K562 (cell line): ENCODE measurements at regions not wholly inside any gene's neighbourhood (a gene's known extent, or its start where the extent isn't known, plus 50 kb on each side); places are given as distances from the start of the nearest gene placed in this dataset.

Experiments
- JUN ChIP-seq, 2 experiments: sonication (generic) in 1 of 2; formaldehyde crosslinking in 1 of 2; IDR thresholded peaks; 2 replicates each; pipeline versions ENCODE4 v1.6.1 to v1.8.0; 2012 to 2022; ENCODE audit warnings: borderline replicate concordance in 2 of 2, mild to moderate bottlenecking in 2 of 2, improper control_type of control experiment in 1 of 2, low read depth in 1 of 2, low read length in 1 of 2, missing genetic modification reagents in 1 of 2
- MAFK ChIP-seq: IDR thresholded peaks from 2 replicates; pipeline ENCODE4 v1.6.1; 2011; ENCODE audit warnings: low read length, improper control_type of control experiment
- POLR2A ChIP-seq: fragments of 450-650 bp; conservative IDR thresholded peaks from 2 replicates; pipeline ENCODE4 v1.6.1; 2016
- YY1 ChIP-seq, 3 experiments: IDR thresholded peaks; 2 replicates each; pipeline ENCODE4 v1.6.1; 2011; ENCODE audit warnings: low read length in 2 of 3, mild to moderate bottlenecking in 2 of 3, moderate library complexity in 2 of 3, borderline replicate concordance in 1 of 3, control low read depth in 1 of 3, low read depth in 1 of 3; ENCODE audit not compliant: insufficient read depth in 3 of 3, insufficient replicate concordance in 2 of 3, control insufficient read depth in 1 of 3, insufficient read length in 1 of 3; ENCODE audit errors: extremely low read depth in 1 of 3
- ZHX1 ChIP-seq: fragments of 150-350 bp; conservative IDR thresholded peaks from 2 replicates; pipeline ENCODE4 v1.6.1; 2014; ENCODE audit warnings: low read length
- ZNF12 ChIP-seq: sonication (generic); formaldehyde crosslinking; IDR thresholded peaks from 2 replicates; pipeline ENCODE4 v1.4.0; 2020; ENCODE audit warnings: mild to moderate bottlenecking, missing genetic modification reagents
- ZNF140 ChIP-seq: fragments of 250-450 bp; sonication (Bioruptor Pico); IDR thresholded peaks from 2 replicates; pipeline ENCODE4 v1.8.0; 2021; ENCODE audit warnings: moderate library complexity, mild to moderate bottlenecking, inconsistent platforms
- ZNF274 ChIP-seq: IDR thresholded peaks from 2 replicates; pipeline ENCODE4 v1.6.1; 2011; ENCODE audit warnings: low read depth, mild to moderate bottlenecking, low read length, moderate library complexity, borderline replicate concordance
- ZNF316 ChIP-seq: fragments of 450-650 bp; IDR thresholded peaks from 2 replicates; pipeline ENCODE4 v1.6.1; 2016
- TF ChIP-seq, protein P1 (sequence below), 3 experiments: IDR thresholded peaks in 2 of 3; conservative IDR thresholded peaks in 1 of 3; 2 replicates each; pipeline ENCODE4 v1.5.1; 2011 to 2012; ENCODE audit warnings: low read length in 3 of 3, mild to moderate bottlenecking in 3 of 3, control low read depth in 2 of 3, improper control_type of control experiment in 1 of 3, inconsistent platforms in 1 of 3, low read depth in 1 of 3, mixed read lengths in 1 of 3, moderate library complexity in 1 of 3; ENCODE audit not compliant: insufficient read depth in 2 of 3
- TF ChIP-seq, protein P2 (sequence below): sonication (generic); formaldehyde crosslinking; IDR thresholded peaks from 2 replicates; pipeline ENCODE4 v1.8.1; 2022; ENCODE audit warnings: missing genetic modification reagents

- TF ChIP-seq ZNF274 (no peak), ZNF316 (no peak), MAFK (no peak), POLR2A (no peak), ZNF12 (no peak), ZNF140 (no peak), ZHX1 (no peak), JUN (IDR thresholded peaks at IDR 0.05; ENCODE audit: borderline replicate concordance, low read depth, low read length) (no peak), JUN (CRISPR knock-in tag; IDR thresholded peaks at IDR 0.05; ENCODE audit: borderline replicate concordance) (no peak), YY1 (IDR thresholded peaks at IDR 0.05; ENCODE audit: borderline replicate concordance in 1 of 3, control insufficient read depth in 1 of 3, extremely low read depth in 1 of 3, insufficient read depth in 3 of 3, insufficient read length in 1 of 3, insufficient replicate concordance in 2 of 3, low read depth in 1 of 3, low read length in 2 of 3) (no peak)
- TF ChIP-seq, protein P1, sequence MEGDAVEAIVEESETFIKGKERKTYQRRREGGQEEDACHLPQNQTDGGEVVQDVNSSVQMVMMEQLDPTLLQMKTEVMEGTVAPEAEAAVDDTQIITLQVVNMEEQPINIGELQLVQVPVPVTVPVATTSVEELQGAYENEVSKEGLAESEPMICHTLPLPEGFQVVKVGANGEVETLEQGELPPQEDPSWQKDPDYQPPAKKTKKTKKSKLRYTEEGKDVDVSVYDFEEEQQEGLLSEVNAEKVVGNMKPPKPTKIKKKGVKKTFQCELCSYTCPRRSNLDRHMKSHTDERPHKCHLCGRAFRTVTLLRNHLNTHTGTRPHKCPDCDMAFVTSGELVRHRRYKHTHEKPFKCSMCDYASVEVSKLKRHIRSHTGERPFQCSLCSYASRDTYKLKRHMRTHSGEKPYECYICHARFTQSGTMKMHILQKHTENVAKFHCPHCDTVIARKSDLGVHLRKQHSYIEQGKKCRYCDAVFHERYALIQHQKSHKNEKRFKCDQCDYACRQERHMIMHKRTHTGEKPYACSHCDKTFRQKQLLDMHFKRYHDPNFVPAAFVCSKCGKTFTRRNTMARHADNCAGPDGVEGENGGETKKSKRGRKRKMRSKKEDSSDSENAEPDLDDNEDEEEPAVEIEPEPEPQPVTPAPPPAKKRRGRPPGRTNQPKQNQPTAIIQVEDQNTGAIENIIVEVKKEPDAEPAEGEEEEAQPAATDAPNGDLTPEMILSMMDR (IDR thresholded peaks at IDR 0.05 in 2 of 3, conservative IDR thresholded peaks at IDR 0.05 in 1 of 3; ENCODE audit: insufficient read depth in 2 of 3, low read depth in 1 of 3, low read length in 3 of 3) = no peak
- TF ChIP-seq, protein P2, sequence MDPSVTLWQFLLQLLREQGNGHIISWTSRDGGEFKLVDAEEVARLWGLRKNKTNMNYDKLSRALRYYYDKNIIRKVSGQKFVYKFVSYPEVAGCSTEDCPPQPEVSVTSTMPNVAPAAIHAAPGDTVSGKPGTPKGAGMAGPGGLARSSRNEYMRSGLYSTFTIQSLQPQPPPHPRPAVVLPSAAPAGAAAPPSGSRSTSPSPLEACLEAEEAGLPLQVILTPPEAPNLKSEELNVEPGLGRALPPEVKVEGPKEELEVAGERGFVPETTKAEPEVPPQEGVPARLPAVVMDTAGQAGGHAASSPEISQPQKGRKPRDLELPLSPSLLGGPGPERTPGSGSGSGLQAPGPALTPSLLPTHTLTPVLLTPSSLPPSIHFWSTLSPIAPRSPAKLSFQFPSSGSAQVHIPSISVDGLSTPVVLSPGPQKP = no peak
Measured at GRCh38 chr9:7901621-7902020, 102.0 kb upstream of the DMAC1 start.
